ENCODE measurements at regions not wholly inside any gene's neighbourhood (a gene's known extent, or its start where the extent isn't known, plus 50 kb on each side); places are given as distances from the start of the nearest gene placed in this dataset.

GRCh38 chr1:80384083-80384830, 1377.7 kb upstream of the ADGRL4 start:
- Histone ChIP-seq H3K9me3 (no peaks in the 10 kb centered on the region), H3K4me1 (no peaks in the 10 kb centered on the region), H3K4me3 (no peak overlapping the region), H3K27me3 (no peaks in the 10 kb centered on the region), H3K27ac (no peak overlapping the region), H3K36me3 (no peaks in the 10 kb centered on the region)
- TF ChIP-seq POLR2AphosphoS5 (IDR thresholded peaks at IDR 0.05) (no peak), EP300 (IDR thresholded peaks at IDR 0.05) (no peak), POLR2A (IDR thresholded peaks at IDR 0.05) (no peak), CTCF (IDR thresholded peaks at IDR 0.05) (no peak)
- no peak for DNase-seq
- 48 to 70% methylated on average over 1 of the region's 1 CpG for WGBS, 2 donors
- intact Hi-C loops (cut with DNase I) = no loop called here

- H3K4me3 ChIP-seq = no peak overlapping the region
- no peaks in the 10 kb centered on the region for H3K4me1 ChIP-seq
- no peak overlapping the region for H3K27ac ChIP-seq
- H3K27me3 ChIP-seq = no peaks in the 10 kb centered on the region
- no peaks in the 10 kb centered on the region for H3K36me3 ChIP-seq
- no peaks in the 10 kb centered on the region for H3K9me3 ChIP-seq
- no peak for TF ChIP-seq POLR2AphosphoS5 (IDR thresholded peaks at IDR 0.05)
- TF ChIP-seq EP300 (IDR thresholded peaks at IDR 0.05) = no peak
- TF ChIP-seq CTCF (IDR thresholded peaks at IDR 0.05) = no peak
- no peak for TF ChIP-seq POLR2A (IDR thresholded peaks at IDR 0.05)
- intact Hi-C loops (cut with DNase I) = no loop called here
- DNase-seq = no peak
Observed at GRCh38 chr1:80375662-80376061, 1369.1 kb upstream of the ADGRL4 start.

GRCh38 chr1:80375109-80375508, 1368.6 kb upstream of the ADGRL4 start:
- 64 to 77% methylated on average over 1 of the region's 1 CpG for WGBS, 2 donors
- H3K4me3 ChIP-seq = no peak overlapping the region
- H3K27ac ChIP-seq = no peak overlapping the region
- no peak for TF ChIP-seq POLR2AphosphoS5 (IDR thresholded peaks at IDR 0.05)
- no peak for TF ChIP-seq EP300 (IDR thresholded peaks at IDR 0.05)
- TF ChIP-seq CTCF (IDR thresholded peaks at IDR 0.05) = no peak
- no peak for TF ChIP-seq POLR2A (IDR thresholded peaks at IDR 0.05)
- no peaks in the 10 kb centered on the region for H3K4me1 ChIP-seq
- no peaks in the 10 kb centered on the region for H3K36me3 ChIP-seq
- no peaks in the 10 kb centered on the region for H3K9me3 ChIP-seq
- DNase-seq = no peak
- intact Hi-C loops (cut with DNase I) = no loop called here
- no peaks in the 10 kb centered on the region for H3K27me3 ChIP-seq

- H3K4me1 ChIP-seq = no peaks in the 10 kb centered on the region
- DNase-seq = no peak
- 70 to 83% methylated on average over 3 of the region's 3 CpGs for WGBS, 2 donors
- no peak overlapping the region for H3K4me3 ChIP-seq
- no peaks in the 10 kb centered on the region for H3K27me3 ChIP-seq
- no peak for TF ChIP-seq POLR2A (IDR thresholded peaks at IDR 0.05)
- TF ChIP-seq CTCF (IDR thresholded peaks at IDR 0.05) = no peak
- no peak for TF ChIP-seq POLR2AphosphoS5 (IDR thresholded peaks at IDR 0.05)
- no peak for TF ChIP-seq EP300 (IDR thresholded peaks at IDR 0.05)
- H3K9me3 ChIP-seq = no peaks in the 10 kb centered on the region
- no peak overlapping the region for H3K27ac ChIP-seq
- no peaks in the 10 kb centered on the region for H3K36me3 ChIP-seq
- intact Hi-C loops (cut with DNase I) = no loop called here
Observed at GRCh38 chr1:80369780-80370179, 1363.2 kb upstream of the ADGRL4 start.

GRCh38 chr1:80367058-80367457, 1360.5 kb upstream of the ADGRL4 start:
- no peaks in the 10 kb centered on the region for H3K4me1 ChIP-seq
- H3K36me3 ChIP-seq = no peaks in the 10 kb centered on the region
- H3K27ac ChIP-seq = no peak overlapping the region
- WGBS, 2 donors = 88 to 89% methylated on average over 3 of the region's 3 CpGs
- no peaks in the 10 kb centered on the region for H3K27me3 ChIP-seq
- no peak overlapping the region for H3K4me3 ChIP-seq
- intact Hi-C loops (cut with DNase I) = no loop called here
- TF ChIP-seq EP300 (IDR thresholded peaks at IDR 0.05) (no peak), POLR2A (IDR thresholded peaks at IDR 0.05) (no peak), CTCF (IDR thresholded peaks at IDR 0.05) (no peak), POLR2AphosphoS5 (IDR thresholded peaks at IDR 0.05) (no peak)
- no peak for DNase-seq
- H3K9me3 ChIP-seq = no peaks in the 10 kb centered on the region

Data from sigmoid colon (tissue), 6 donors.